Hepatocyte (in vitro differentiated cells): ENCODE measurements at regions not wholly inside any gene's neighbourhood (a gene's known extent, or its start where the extent isn't known, plus 50 kb on each side); places are given as distances from the start of the nearest gene placed in this dataset.

ENCODE experiments used
- CTCF ChIP-seq: fragments of 200-600 bp; sonication (generic); IDR thresholded peaks from 2 replicates; pipeline ENCODE4 v1.5.1; 2016; ENCODE audit warnings: antibody characterized with exemption, mild to moderate bottlenecking; ENCODE audit not compliant: poor library complexity
- EZH2 ChIP-seq: fragments of 200-600 bp; sonication (generic); IDR thresholded peaks from 2 replicates; pipeline ENCODE4 v1.6.1; 2016; ENCODE audit warnings: antibody characterized with exemption, mild to moderate bottlenecking, borderline replicate concordance
- EZH2phosphoT487 ChIP-seq: fragments of 200-600 bp; sonication (generic); IDR thresholded peaks from one replicate; pipeline ENCODE4 v1.6.1; 2018; ENCODE audit warnings: antibody characterized with exemption, mild to moderate bottlenecking, low read depth, moderate library complexity; ENCODE audit not compliant: unreplicated experiment, severe bottlenecking

- TF ChIP-seq CTCF (no peak), EZH2 (no peak), EZH2phosphoT487 (no peak)
Observed at GRCh38 chr10:125289461-125289860, 129.1 kb upstream of the CTBP2 start.
